Neural progenitor cell (in vitro differentiated cells): ENCODE measurements at regions not wholly inside any gene's neighbourhood (a gene's known extent, or its start where the extent isn't known, plus 50 kb on each side); places are given as distances from the start of the nearest gene placed in this dataset.
"Not testable (repeated sequence)": the region's sequence is repeated elsewhere in the genome, so short reads cannot be mapped to it uniquely, and the experiment has no call there.

ENCODE experiments used
- CTCF ChIP-seq: fragments of 200-600 bp; sonication (generic); IDR thresholded peaks from 2 replicates; pipeline ENCODE4 v1.5.1; 2017; ENCODE audit warnings: antibody characterized with exemption, mild to moderate bottlenecking
- EZH2phosphoT487 ChIP-seq: fragments of 200-600 bp; sonication (generic); IDR thresholded peaks from 2 replicates; pipeline ENCODE4 v1.6.1; 2017; ENCODE audit warnings: antibody characterized with exemption

- not testable (repeated sequence) for TF ChIP-seq CTCF, EZH2phosphoT487
These were observed 153.8 kb downstream of the TMEM121 start for GRCh38 chr14:105679959-105680735.
